GM12878 (cell line): ENCODE measurements at regions not wholly inside any gene's neighbourhood (a gene's known extent, or its start where the extent isn't known, plus 50 kb on each side); places are given as distances from the start of the nearest gene placed in this dataset.

ENCODE experiments used
- ATAC-seq: fragments of 200-7000 bp; cut with Tn5 transposase; 3 replicates; pipeline ENCODE4 v1.9.1; 2020; ENCODE audit warnings: mild to moderate bottlenecking, moderate library complexity
- BruUV-seq: library from RNA; stranded (reverse); fragments of 400-500 nt; replicated peaks from 2 replicates; lab custom pipeline; 2021; lab: Mats Ljungman, UMichigan
- CTCF ChIA-PET: fragments of 300-600 bp; sonication (Branson Sonifier 250); formaldehyde crosslinking; extraction: SDS; loops from one replicate; lab custom pipeline; 2021; ENCODE audit warnings: inconsistent platforms; lab: Yijun Ruan, JAX
- POLR2A ChIA-PET: fragments of 350-600 bp; formaldehyde crosslinking; extraction: SDS; loops from one replicate; lab custom pipeline; 2021; ENCODE audit warnings: inconsistent platforms; lab: Charles Lee
- RAD21 ChIA-PET: fragments of 300-600 bp; sonication (Branson Sonifier 250); formaldehyde crosslinking; loops from one replicate; lab custom pipeline; 2023; ENCODE audit warnings: antibody characterized with exemption; ENCODE audit not compliant: unreplicated experiment; lab: Charles Lee
- SMC1A ChIA-PET: fragments of 300-600 bp; sonication (Branson Sonifier 250); formaldehyde crosslinking; loops from one replicate; lab custom pipeline; 2023; ENCODE audit not compliant: unreplicated experiment, uncharacterized antibody; lab: Charles Lee
- DNase-seq: peaks from one replicate; pipeline ENCODE4 v3.0.0-alpha.2; 2011; ENCODE audit warnings: low read depth, low spot score
- FAIRE-seq: peaks from 3 replicates; lab custom pipeline; 2011; peaks lifted over from hg19 to GRCh38; lab: Jason Lieb, UNC
- H2AFZ ChIP-seq: 2 replicates; pipeline ENCODE4 v1.6.0; 2011; ENCODE audit warnings: low read depth, low read length, control low read depth; ENCODE audit not compliant: control insufficient read depth
- H3K27ac ChIP-seq: 2 replicates; pipeline ENCODE4 v1.5.1; 2011; ENCODE audit warnings: control low read depth; ENCODE audit not compliant: control insufficient read depth, insufficient read depth
- H3K27me3 ChIP-seq, 2 experiments: replicated peaks in 1 of 2; 2 replicates each; pipeline versions ENCODE4 v1.6.0 to v1.6.1; 2011; ENCODE audit warnings: low read length in 1 of 2; ENCODE audit not compliant: control insufficient read depth in 2 of 2, insufficient read depth in 2 of 2
- H3K36me3 ChIP-seq, 2 experiments: 2 replicates each; pipeline ENCODE4 v1.5.1; 2011; ENCODE audit warnings: low read length in 1 of 2; ENCODE audit not compliant: control insufficient read depth in 2 of 2, insufficient read depth in 2 of 2
- H3K4me1 ChIP-seq: 2 replicates; pipeline ENCODE4 v1.6.1; 2011; ENCODE audit warnings: mild to moderate bottlenecking, low read length, moderate library complexity, mixed read lengths; ENCODE audit not compliant: control insufficient read depth, insufficient read depth
- H3K4me2 ChIP-seq: 2 replicates; pipeline ENCODE4 v1.6.0; 2011; ENCODE audit warnings: control low read depth; ENCODE audit not compliant: control insufficient read depth, insufficient read depth
- H3K4me3 ChIP-seq: fragments of 200-600 bp; sonication (generic); 2 replicates; pipeline ENCODE4 v1.5.1; 2016
- H3K79me2 ChIP-seq: 2 replicates; pipeline ENCODE4 v1.6.0; 2011; ENCODE audit warnings: low read length; ENCODE audit not compliant: control insufficient read depth, insufficient read depth
- H3K9ac ChIP-seq: 2 replicates; pipeline ENCODE4 v1.8.0; 2011; ENCODE audit warnings: low read length, control low read depth, mixed read lengths; ENCODE audit not compliant: control insufficient read depth, insufficient read depth
- H3K9me3 ChIP-seq: replicated peaks from 3 replicates; pipeline ENCODE4 v1.5.1; 2011; ENCODE audit warnings: mild to moderate bottlenecking, low read length; ENCODE audit not compliant: control insufficient read depth, insufficient read depth
- H4K20me1 ChIP-seq: 2 replicates; pipeline ENCODE4 v1.6.0; 2011; ENCODE audit not compliant: control insufficient read depth, insufficient read depth
- LARP7 ChIP-seq: fragments of 450-650 bp; IDR thresholded peaks from 2 replicates; pipeline ENCODE4 v1.6.1; 2017; ENCODE audit warnings: mild to moderate bottlenecking
- MEF2A ChIP-seq: IDR thresholded peaks from 2 replicates; pipeline ENCODE4 v1.6.1; 2011; ENCODE audit warnings: low read depth, mild to moderate bottlenecking, low read length, moderate library complexity; ENCODE audit not compliant: insufficient read depth
- MYC ChIP-seq: IDR thresholded peaks from 2 replicates; pipeline ENCODE4 v1.6.1; 2011; ENCODE audit warnings: mild to moderate bottlenecking, low read length, moderate library complexity, inconsistent platforms; ENCODE audit not compliant: insufficient read depth, insufficient replicate concordance, insufficient read length, severe bottlenecking
- RAD21 ChIP-seq: IDR thresholded peaks from 2 replicates; pipeline ENCODE4 v1.6.1; 2011; ENCODE audit warnings: mild to moderate bottlenecking, low read depth, low read length, moderate library complexity; ENCODE audit not compliant: insufficient read depth
- SPI1 ChIP-seq: IDR thresholded peaks from 2 replicates; pipeline ENCODE4 v1.6.1; 2011; ENCODE audit warnings: low read depth, mild to moderate bottlenecking, low read length, moderate library complexity, borderline replicate concordance; ENCODE audit not compliant: insufficient read depth
- SRF ChIP-seq, 2 experiments: IDR thresholded peaks; 2 replicates each; pipeline ENCODE4 v1.6.1; 2011; ENCODE audit warnings: low read depth in 2 of 2, low read length in 2 of 2, mild to moderate bottlenecking in 1 of 2, moderate library complexity in 1 of 2
- TAF1 ChIP-seq: IDR thresholded peaks from 2 replicates; pipeline ENCODE4 v1.6.1; 2011; ENCODE audit warnings: mild to moderate bottlenecking, low read depth, low read length, borderline replicate concordance
- YBX1 ChIP-seq: fragments of 450-650 bp; IDR thresholded peaks from 2 replicates; pipeline ENCODE4 v1.6.1; 2016; ENCODE audit warnings: antibody characterized with exemption
- YY1 ChIP-seq: IDR thresholded peaks from 2 replicates; pipeline ENCODE4 v1.6.1; 2011; ENCODE audit warnings: low read depth, mild to moderate bottlenecking, low read length
- ZNF24 ChIP-seq: fragments of 450-650 bp; IDR thresholded peaks from 2 replicates; pipeline ENCODE4 v1.6.1; 2017; ENCODE audit warnings: antibody characterized with exemption, mild to moderate bottlenecking
- WGBS: methylation state at CpG from one replicate; pipeline ENCODE4 v1.1.6; 2016; ENCODE audit warnings: low lambda C conversion rate; ENCODE audit not compliant: insufficient replicate concordance, insufficient coverage; ENCODE audit errors: missing lambda C conversion rate; 5-methylcytosine and 5-hydroxymethylcytosine counted together
- in situ Hi-C: fragments of 300-500 bp; cut with MboI; formaldehyde crosslinking; loops from 9 replicates; pipeline ENCODE4 v1.14.3; 2018; ENCODE audit warnings: mixed read lengths
- intact Hi-C: fragments of 100-400 bp; cut with micrococcal nuclease; formaldehyde crosslinking; loops from one replicate; pipeline ENCODE4 v1.14.2; 2022; ENCODE audit not compliant: unreplicated experiment
- TF ChIP-seq, protein P1 (sequence below): fragments of 450-650 bp; conservative IDR thresholded peaks from 2 replicates; pipeline ENCODE4 v1.6.1; 2017; ENCODE audit warnings: mild to moderate bottlenecking, moderate library complexity
- TF ChIP-seq, protein P2 (sequence below): fragments of 450-650 bp; IDR thresholded peaks from 2 replicates; pipeline ENCODE4 v1.6.1; 2017; ENCODE audit warnings: mild to moderate bottlenecking, moderate library complexity
- TF ChIP-seq, protein P3 (sequence below): fragments of 450-650 bp; formaldehyde crosslinking; IDR thresholded peaks from 2 replicates; pipeline ENCODE4 v1.4.0; 2022; ENCODE audit warnings: mild to moderate bottlenecking, moderate library complexity

- no peak overlapping the region for H3K4me2 ChIP-seq
- no peaks in the 10 kb centered on the region for H4K20me1 ChIP-seq
- TF ChIP-seq, protein P1, sequence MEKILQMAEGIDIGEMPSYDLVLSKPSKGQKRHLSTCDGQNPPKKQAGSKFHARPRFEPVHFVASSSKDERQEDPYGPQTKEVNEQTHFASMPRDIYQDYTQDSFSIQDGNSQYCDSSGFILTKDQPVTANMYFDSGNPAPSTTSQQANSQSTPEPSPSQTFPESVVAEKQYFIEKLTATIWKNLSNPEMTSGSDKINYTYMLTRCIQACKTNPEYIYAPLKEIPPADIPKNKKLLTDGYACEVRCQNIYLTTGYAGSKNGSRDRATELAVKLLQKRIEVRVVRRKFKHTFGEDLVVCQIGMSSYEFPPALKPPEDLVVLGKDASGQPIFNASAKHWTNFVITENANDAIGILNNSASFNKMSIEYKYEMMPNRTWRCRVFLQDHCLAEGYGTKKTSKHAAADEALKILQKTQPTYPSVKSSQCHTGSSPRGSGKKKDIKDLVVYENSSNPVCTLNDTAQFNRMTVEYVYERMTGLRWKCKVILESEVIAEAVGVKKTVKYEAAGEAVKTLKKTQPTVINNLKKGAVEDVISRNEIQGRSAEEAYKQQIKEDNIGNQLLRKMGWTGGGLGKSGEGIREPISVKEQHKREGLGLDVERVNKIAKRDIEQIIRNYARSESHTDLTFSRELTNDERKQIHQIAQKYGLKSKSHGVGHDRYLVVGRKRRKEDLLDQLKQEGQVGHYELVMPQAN: no peak
- TF ChIP-seq SPI1 (no peak), MYC (no peak), TAF1 (no peak), SRF (IDR thresholded peaks at IDR 0.05; ENCODE audit: low read depth in 2 of 2, low read length in 2 of 2) (no peak), YBX1 (no peak), ZNF24 (no peak), RAD21 (no peak), LARP7 (no peak), MEF2A (no peak), YY1 (no peak)
- TF ChIP-seq, protein P2, sequence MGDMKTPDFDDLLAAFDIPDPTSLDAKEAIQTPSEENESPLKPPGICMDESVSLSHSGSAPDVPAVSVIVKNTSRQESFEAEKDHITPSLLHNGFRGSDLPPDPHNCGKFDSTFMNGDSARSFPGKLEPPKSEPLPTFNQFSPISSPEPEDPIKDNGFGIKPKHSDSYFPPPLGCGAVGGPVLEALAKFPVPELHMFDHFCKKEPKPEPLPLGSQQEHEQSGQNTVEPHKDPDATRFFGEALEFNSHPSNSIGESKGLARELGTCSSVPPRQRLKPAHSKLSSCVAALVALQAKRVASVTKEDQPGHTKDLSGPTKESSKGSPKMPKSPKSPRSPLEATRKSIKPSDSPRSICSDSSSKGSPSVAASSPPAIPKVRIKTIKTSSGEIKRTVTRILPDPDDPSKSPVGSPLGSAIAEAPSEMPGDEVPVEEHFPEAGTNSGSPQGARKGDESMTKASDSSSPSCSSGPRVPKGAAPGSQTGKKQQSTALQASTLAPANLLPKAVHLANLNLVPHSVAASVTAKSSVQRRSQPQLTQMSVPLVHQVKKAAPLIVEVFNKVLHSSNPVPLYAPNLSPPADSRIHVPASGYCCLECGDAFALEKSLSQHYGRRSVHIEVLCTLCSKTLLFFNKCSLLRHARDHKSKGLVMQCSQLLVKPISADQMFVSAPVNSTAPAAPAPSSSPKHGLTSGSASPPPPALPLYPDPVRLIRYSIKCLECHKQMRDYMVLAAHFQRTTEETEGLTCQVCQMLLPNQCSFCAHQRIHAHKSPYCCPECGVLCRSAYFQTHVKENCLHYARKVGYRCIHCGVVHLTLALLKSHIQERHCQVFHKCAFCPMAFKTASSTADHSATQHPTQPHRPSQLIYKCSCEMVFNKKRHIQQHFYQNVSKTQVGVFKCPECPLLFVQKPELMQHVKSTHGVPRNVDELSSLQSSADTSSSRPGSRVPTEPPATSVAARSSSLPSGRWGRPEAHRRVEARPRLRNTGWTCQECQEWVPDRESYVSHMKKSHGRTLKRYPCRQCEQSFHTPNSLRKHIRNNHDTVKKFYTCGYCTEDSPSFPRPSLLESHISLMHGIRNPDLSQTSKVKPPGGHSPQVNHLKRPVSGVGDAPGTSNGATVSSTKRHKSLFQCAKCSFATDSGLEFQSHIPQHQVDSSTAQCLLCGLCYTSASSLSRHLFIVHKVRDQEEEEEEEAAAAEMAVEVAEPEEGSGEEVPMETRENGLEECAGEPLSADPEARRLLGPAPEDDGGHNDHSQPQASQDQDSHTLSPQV: no peak
- TF ChIP-seq, protein P3, sequence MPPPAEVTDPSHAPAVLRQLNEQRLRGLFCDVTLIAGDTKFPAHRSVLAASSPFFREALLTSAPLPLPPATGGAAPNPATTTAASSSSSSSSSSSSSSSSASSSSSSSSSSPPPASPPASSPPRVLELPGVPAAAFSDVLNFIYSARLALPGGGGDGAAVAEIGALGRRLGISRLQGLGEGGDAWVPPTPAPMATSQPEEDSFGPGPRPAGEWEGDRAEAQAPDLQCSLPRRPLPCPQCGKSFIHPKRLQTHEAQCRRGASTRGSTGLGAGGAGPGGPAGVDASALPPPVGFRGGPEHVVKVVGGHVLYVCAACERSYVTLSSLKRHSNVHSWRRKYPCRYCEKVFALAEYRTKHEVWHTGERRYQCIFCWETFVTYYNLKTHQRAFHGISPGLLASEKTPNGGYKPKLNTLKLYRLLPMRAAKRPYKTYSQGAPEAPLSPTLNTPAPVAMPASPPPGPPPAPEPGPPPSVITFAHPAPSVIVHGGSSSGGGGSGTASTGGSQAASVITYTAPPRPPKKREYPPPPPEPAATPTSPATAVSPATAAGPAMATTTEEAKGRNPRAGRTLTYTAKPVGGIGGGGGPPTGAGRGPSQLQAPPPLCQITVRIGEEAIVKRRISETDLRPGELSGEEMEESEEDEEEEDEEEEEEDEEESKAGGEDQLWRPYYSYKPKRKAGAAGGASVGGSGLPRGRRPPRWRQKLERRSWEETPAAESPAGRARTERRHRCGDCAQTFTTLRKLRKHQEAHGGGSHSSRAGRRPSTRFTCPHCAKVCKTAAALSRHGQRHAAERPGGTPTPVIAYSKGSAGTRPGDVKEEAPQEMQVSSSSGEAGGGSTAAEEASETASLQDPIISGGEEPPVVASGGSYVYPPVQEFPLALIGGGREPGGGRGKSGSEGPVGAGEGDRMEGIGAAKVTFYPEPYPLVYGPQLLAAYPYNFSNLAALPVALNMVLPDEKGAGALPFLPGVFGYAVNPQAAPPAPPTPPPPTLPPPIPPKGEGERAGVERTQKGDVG: no peak
- TF ChIP-seq, all 136 proteins: peak for 0
- no peak for DNase-seq
- no peaks in the 10 kb centered on the region for H3K36me3 ChIP-seq
- H3K9me3 ChIP-seq: no peaks in the 10 kb centered on the region
- no peak overlapping the region for H3K9ac ChIP-seq
- ChIA-PET CTCF (interaction anchor here (1.2 kb wide), 1 partner anchor 388 kb away, joined by 3 read pairs; no protein-coding TSS in a partner anchor), RAD21 (no interaction called here), POLR2A (no interaction called here), SMC1A (interaction anchor here (0.6 to 1.5 kb wide), 2 partner anchors 183 to 324 kb away, joined by 3 to 5 read pairs; no protein-coding TSS in a partner anchor)
- FAIRE-seq: no peak
- H3K4me1 ChIP-seq: no peaks in the 10 kb centered on the region
- intact Hi-C loops (loop anchor here (10.0 kb wide), 3 partner anchors 288 to 758 kb away; no protein-coding TSS in a partner anchor), in situ Hi-C loops (loop anchor here (10.0 kb wide), 2 partner anchors 328 to 388 kb away; partner anchors contain the start of gene SRD5A3)
- no peak overlapping the region for H3K4me3 ChIP-seq
- H3K27ac ChIP-seq: no peak overlapping the region
- WGBS: 33% methylated on average over 3 of the region's 3 CpGs
- H2AFZ ChIP-seq: no peak overlapping the region
- no TSS peak for BruUV-seq
- H3K27me3 ChIP-seq: no peaks in the 10 kb centered on the region
- ATAC-seq: no peak
- no peaks in the 10 kb centered on the region for H3K79me2 ChIP-seq
These were observed 86.7 kb upstream of the EXOC1L start for GRCh38 chr4:55732864-55733263.
